Testis (tissue), 2 donors: ENCODE measurements at regions not wholly inside any gene's neighbourhood (a gene's known extent, or its start where the extent isn't known, plus 50 kb on each side); places are given as distances from the start of the nearest gene placed in this dataset.
"Not testable (repeated sequence)": the region's sequence is repeated elsewhere in the genome, so short reads cannot be mapped to it uniquely, and the experiment has no call there.

Experiments used
- DNase-seq: peaks from one replicate; pipeline ENCODE4 v3.0.0-alpha.2; 2019
- H3K27ac ChIP-seq, 2 donors: fragments of 200-600 bp; sonication (generic); one replicate each; pipeline ENCODE4 v1.5.1; 2019
- H3K27me3 ChIP-seq: fragments of 200-600 bp; sonication (generic); one replicate; pipeline ENCODE4 v1.5.1; 2019
- H3K36me3 ChIP-seq: fragments of 200-600 bp; sonication (generic); one replicate; pipeline ENCODE4 v1.5.1; 2017; ENCODE audit warnings: low read depth; ENCODE audit errors: missing control alignments
- H3K4me1 ChIP-seq: fragments of 200-600 bp; sonication (generic); one replicate; pipeline ENCODE4 v1.5.1; 2019
- H3K4me3 ChIP-seq, 2 donors: fragments of 200-600 bp; sonication (generic); one replicate each; pipeline ENCODE4 v1.5.1; 2017 to 2019
- H3K9me3 ChIP-seq: fragments of 200-600 bp; sonication (generic); one replicate; pipeline ENCODE4 v1.5.1; 2017
- CTCF ChIP-seq, 3 experiments: fragments of 450-650 bp in 2 of 3; fragments of 200-600 bp in 1 of 3; sonication (generic) in 1 of 3; IDR thresholded peaks; one replicate each; pipeline ENCODE4 v1.5.1; 2016 to 2019; ENCODE audit warnings: antibody characterized with exemption in 3 of 3, mild to moderate bottlenecking in 2 of 3, moderate library complexity in 1 of 3
- POLR2A ChIP-seq: fragments of 450-650 bp; IDR thresholded peaks from one replicate; pipeline ENCODE4 v1.6.1; 2017; ENCODE audit warnings: antibody characterized with exemption, mild to moderate bottlenecking, moderate library complexity
- WGBS, 2 donors: methylation state at CpG; one replicate each; pipeline ENCODE4 v1.1.5; 2018; 5-methylcytosine and 5-hydroxymethylcytosine counted together
- intact Hi-C: fragments of 100-400 bp; cut with DNase I; formaldehyde crosslinking; loops from one replicate; pipeline ENCODE4 v1.15.1; 2023; ENCODE audit warnings: low total_unique reads

- TF ChIP-seq POLR2A (no peak), CTCF (IDR thresholded peaks at IDR 0.05) (no peak)
- Histone ChIP-seq H3K9me3 (no peaks in the 10 kb centered on the region), H3K4me3 (no peak overlapping the region), H3K36me3 (no peaks in the 10 kb centered on the region), H3K27ac (no peak overlapping the region), H3K4me1 (no peaks in the 10 kb centered on the region), H3K27me3 (no peaks in the 10 kb centered on the region)
- 84 to 94% methylated on average over 3 of the region's 3 CpGs for WGBS, 2 donors
- intact Hi-C loops: no loop called here
- DNase-seq: no peak
These were observed 417.7 kb downstream of the ZWINT start for GRCh38 chr10:55943403-55943802.

- Histone ChIP-seq H3K27ac (no peak overlapping the region), H3K27me3 (no peaks in the 10 kb centered on the region), H3K4me1 (no peaks in the 10 kb centered on the region), H3K9me3 (no peaks in the 10 kb centered on the region), H3K4me3 (no peak overlapping the region), H3K36me3 (no peaks in the 10 kb centered on the region)
- intact Hi-C loops: no loop called here
- no peak for TF ChIP-seq POLR2A
- TF ChIP-seq CTCF (IDR thresholded peaks at IDR 0.05): no peak
- no peak for DNase-seq
- 67 to 84% methylated on average over 1 of the region's 1 CpG for WGBS, 2 donors
These were observed 431.8 kb downstream of the ZWINT start for GRCh38 chr10:55929291-55929690.

GRCh38 chr10:55899472-55900147 lies 461.4 kb downstream of the ZWINT start:
- H3K4me3 ChIP-seq, H3K4me1 ChIP-seq, H3K36me3 ChIP-seq, H3K27ac ChIP-seq, intact Hi-C loops, H3K9me3 ChIP-seq, H3K27me3 ChIP-seq, DNase-seq: not testable (repeated sequence)
- 75 to 88% methylated on average over 16 to 25 of the region's 25 CpGs for WGBS, 2 donors

GRCh38 chr10:55897490-55897921 lies 463.6 kb downstream of the ZWINT start:
- H3K27ac ChIP-seq: no peak overlapping the region
- intact Hi-C loops: no loop called here
- H3K4me1 ChIP-seq: no peaks in the 10 kb centered on the region
- DNase-seq: no peak
- no peak for TF ChIP-seq CTCF (IDR thresholded peaks at IDR 0.05)
- TF ChIP-seq POLR2A: no peak
- no peak overlapping the region for H3K4me3 ChIP-seq
- WGBS, 2 donors: 69 to 70% methylated on average over 3 of the region's 3 CpGs
- no peaks in the 10 kb centered on the region for H3K36me3 ChIP-seq
- H3K9me3 ChIP-seq: no peaks in the 10 kb centered on the region
- no peaks in the 10 kb centered on the region for H3K27me3 ChIP-seq

- no peak for TF ChIP-seq CTCF (IDR thresholded peaks at IDR 0.05)
- TF ChIP-seq POLR2A: no peak
- no peak overlapping the region for H3K27ac ChIP-seq
- no peaks in the 10 kb centered on the region for H3K27me3 ChIP-seq
- WGBS, 2 donors: 53 to 57% methylated on average over 1 of the region's 1 CpG
- intact Hi-C loops: no loop called here
- H3K4me1 ChIP-seq: no peaks in the 10 kb centered on the region
- H3K4me3 ChIP-seq: no peak overlapping the region
- DNase-seq: no peak
- no peaks in the 10 kb centered on the region for H3K36me3 ChIP-seq
- no peaks in the 10 kb centered on the region for H3K9me3 ChIP-seq
These were observed 468.8 kb downstream of the ZWINT start for GRCh38 chr10:55892276-55892675.
